ENCODE measurements at regions not wholly inside any gene's neighbourhood (a gene's known extent, or its start where the extent isn't known, plus 50 kb on each side); places are given as distances from the start of the nearest gene placed in this dataset.

GRCh38 chr18:31252522-31252921 is 65.4 kb upstream of the DSG1 start:
- TF ChIP-seq ZFP30 (CRISPR knock-in tag; IDR thresholded peaks at IDR 0.05): no peak
- no peak for TF ChIP-seq CSRNP3 (CRISPR knock-in tag; IDR thresholded peaks at IDR 0.05)
- TF ChIP-seq ESRRG (CRISPR knock-in tag; IDR thresholded peaks at IDR 0.05): no peak
- no peak for TF ChIP-seq ZNF70 (CRISPR knock-in tag; IDR thresholded peaks at IDR 0.05)
- TF ChIP-seq ZNF8 (CRISPR knock-in tag; IDR thresholded peaks at IDR 0.05): no peak
- no peak for TF ChIP-seq ZNF565 (CRISPR knock-in tag; conservative IDR thresholded peaks at IDR 0.05; ENCODE audit: low read depth)
- ATAC-seq: no peak

GRCh38 chr18:31255953-31256352 is 62.0 kb upstream of the DSG1 start:
- TF ChIP-seq POU6F1 (CRISPR knock-in tag; IDR thresholded peaks at IDR 0.05; ENCODE audit: borderline replicate concordance, low read depth) (no peak), ESRRG (CRISPR knock-in tag; IDR thresholded peaks at IDR 0.05) (no peak)
- ATAC-seq: no peak

DNA sequence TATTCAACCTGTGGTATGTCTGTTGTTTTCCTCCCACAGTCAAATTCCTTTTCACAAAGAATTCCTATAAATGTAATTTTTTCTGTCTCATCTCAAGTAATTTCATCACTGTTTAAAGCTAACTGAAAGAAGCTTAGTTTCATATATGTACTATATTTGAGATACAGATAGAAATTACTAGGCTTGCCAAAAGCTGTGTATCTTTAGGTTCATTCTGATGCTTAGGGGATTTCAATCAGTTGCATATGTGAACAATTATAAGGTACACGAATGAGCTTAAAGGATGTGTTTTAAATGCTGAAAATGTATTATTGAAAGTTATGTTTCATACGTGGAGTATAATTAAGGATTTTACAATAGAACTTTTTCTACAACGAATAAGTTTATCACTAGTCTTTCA is 59.2 kb upstream of the DSG1 start:
- no peak for ATAC-seq
- TF ChIP-seq ZNF70 (CRISPR knock-in tag; IDR thresholded peaks at IDR 0.05) (no peak), GLIS3 (CRISPR knock-in tag; IDR thresholded peaks at IDR 0.05) (no peak), ZFP3 (CRISPR knock-in tag; IDR thresholded peaks at IDR 0.05) (no peak), ISL1 (CRISPR knock-in tag; IDR thresholded peaks at IDR 0.05) (no peak), TCF4 (CRISPR knock-in tag; IDR thresholded peaks at IDR 0.05; ENCODE audit: borderline replicate concordance) (no peak), ESRRG (CRISPR knock-in tag; IDR thresholded peaks at IDR 0.05) (no peak), BACH2 (CRISPR knock-in tag; IDR thresholded peaks at IDR 0.05; ENCODE audit: borderline replicate concordance) (no peak), CSRNP3 (CRISPR knock-in tag; IDR thresholded peaks at IDR 0.05) (no peak), PPARA (CRISPR knock-in tag; IDR thresholded peaks at IDR 0.05; ENCODE audit: borderline replicate concordance) (no peak), CSDC2 (CRISPR knock-in tag; IDR thresholded peaks at IDR 0.05) (no peak), ZNF8 (CRISPR knock-in tag; IDR thresholded peaks at IDR 0.05) (no peak), ARNTL (CRISPR knock-in tag; IDR thresholded peaks at IDR 0.05; ENCODE audit: borderline replicate concordance, low read depth) (no peak), ZC3H10 (CRISPR knock-in tag; IDR thresholded peaks at IDR 0.05) (no peak), SNAI2 (CRISPR knock-in tag; IDR thresholded peaks at IDR 0.05) (no peak), ZNF565 (CRISPR knock-in tag; conservative IDR thresholded peaks at IDR 0.05; ENCODE audit: low read depth) (no peak), POU6F1 (CRISPR knock-in tag; IDR thresholded peaks at IDR 0.05; ENCODE audit: borderline replicate concordance, low read depth) (no peak)
- TF ChIP-seq, protein P1, sequence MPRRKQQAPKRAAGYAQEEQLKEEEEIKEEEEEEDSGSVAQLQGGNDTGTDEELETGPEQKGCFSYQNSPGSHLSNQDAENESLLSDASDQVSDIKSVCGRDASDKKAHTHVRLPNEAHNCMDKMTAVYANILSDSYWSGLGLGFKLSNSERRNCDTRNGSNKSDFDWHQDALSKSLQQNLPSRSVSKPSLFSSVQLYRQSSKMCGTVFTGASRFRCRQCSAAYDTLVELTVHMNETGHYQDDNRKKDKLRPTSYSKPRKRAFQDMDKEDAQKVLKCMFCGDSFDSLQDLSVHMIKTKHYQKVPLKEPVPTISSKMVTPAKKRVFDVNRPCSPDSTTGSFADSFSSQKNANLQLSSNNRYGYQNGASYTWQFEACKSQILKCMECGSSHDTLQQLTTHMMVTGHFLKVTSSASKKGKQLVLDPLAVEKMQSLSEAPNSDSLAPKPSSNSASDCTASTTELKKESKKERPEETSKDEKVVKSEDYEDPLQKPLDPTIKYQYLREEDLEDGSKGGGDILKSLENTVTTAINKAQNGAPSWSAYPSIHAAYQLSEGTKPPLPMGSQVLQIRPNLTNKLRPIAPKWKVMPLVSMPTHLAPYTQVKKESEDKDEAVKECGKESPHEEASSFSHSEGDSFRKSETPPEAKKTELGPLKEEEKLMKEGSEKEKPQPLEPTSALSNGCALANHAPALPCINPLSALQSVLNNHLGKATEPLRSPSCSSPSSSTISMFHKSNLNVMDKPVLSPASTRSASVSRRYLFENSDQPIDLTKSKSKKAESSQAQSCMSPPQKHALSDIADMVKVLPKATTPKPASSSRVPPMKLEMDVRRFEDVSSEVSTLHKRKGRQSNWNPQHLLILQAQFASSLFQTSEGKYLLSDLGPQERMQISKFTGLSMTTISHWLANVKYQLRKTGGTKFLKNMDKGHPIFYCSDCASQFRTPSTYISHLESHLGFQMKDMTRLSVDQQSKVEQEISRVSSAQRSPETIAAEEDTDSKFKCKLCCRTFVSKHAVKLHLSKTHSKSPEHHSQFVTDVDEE (CRISPR knock-in tag; IDR thresholded peaks at IDR 0.05): no peak
- TF ChIP-seq, protein P2, sequence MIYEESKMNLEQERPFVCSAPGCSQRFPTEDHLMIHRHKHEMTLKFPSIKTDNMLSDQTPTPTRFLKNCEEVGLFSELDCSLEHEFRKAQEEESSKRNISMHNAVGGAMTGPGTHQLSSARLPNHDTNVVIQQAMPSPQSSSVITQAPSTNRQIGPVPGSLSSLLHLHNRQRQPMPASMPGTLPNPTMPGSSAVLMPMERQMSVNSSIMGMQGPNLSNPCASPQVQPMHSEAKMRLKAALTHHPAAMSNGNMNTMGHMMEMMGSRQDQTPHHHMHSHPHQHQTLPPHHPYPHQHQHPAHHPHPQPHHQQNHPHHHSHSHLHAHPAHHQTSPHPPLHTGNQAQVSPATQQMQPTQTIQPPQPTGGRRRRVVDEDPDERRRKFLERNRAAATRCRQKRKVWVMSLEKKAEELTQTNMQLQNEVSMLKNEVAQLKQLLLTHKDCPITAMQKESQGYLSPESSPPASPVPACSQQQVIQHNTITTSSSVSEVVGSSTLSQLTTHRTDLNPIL (CRISPR knock-in tag; IDR thresholded peaks at IDR 0.05; ENCODE audit: low read depth): no peak

Measured in SK-N-SH treated with all-trans-retinoic acid at 6 μM for 48 hours (cell line).